Neural progenitor cell (in vitro differentiated cells): ENCODE measurements at regions not wholly inside any gene's neighbourhood (a gene's known extent, or its start where the extent isn't known, plus 50 kb on each side); places are given as distances from the start of the nearest gene placed in this dataset.

Experiments used
- CTCF ChIP-seq: fragments of 200-600 bp; sonication (generic); IDR thresholded peaks from 2 replicates; pipeline ENCODE4 v1.5.1; 2017; ENCODE audit warnings: antibody characterized with exemption, mild to moderate bottlenecking
- EZH2 ChIP-seq: fragments of 200-600 bp; sonication (generic); IDR thresholded peaks from 2 replicates; pipeline ENCODE4 v1.6.1; 2017; ENCODE audit warnings: antibody characterized with exemption, mild to moderate bottlenecking, moderate library complexity

GRCh38 chr4:100881283-100881682, 363.5 kb upstream of the EMCN start:
- TF ChIP-seq CTCF (no peak), EZH2 (no peak)
